ENCODE measurements at regions not wholly inside any gene's neighbourhood (a gene's known extent, or its start where the extent isn't known, plus 50 kb on each side); places are given as distances from the start of the nearest gene placed in this dataset.

GRCh38 chr4:71255976-71256375 is 82.8 kb upstream of the SLC4A4 start (continued):
- TF ChIP-seq HMGXB4 (CRISPR knock-in tag; IDR thresholded peaks at IDR 0.05), result no peak
- TF ChIP-seq ZNF317 (CRISPR knock-in tag; IDR thresholded peaks at IDR 0.05; ENCODE audit: borderline replicate concordance, low read depth), result no peak
- TF ChIP-seq ZNF121 (CRISPR knock-in tag; IDR thresholded peaks at IDR 0.05), result no peak
- no peak for TF ChIP-seq HMGA2 (CRISPR knock-in tag; IDR thresholded peaks at IDR 0.05)

GRCh38 chr4:71257761-71258160 is 81.1 kb upstream of the SLC4A4 start:
- Mint-ChIP-seq H3K4me3 (no peak overlapping the region), H3K27me3 (ENCODE audit: low read depth) (no peaks in the 10 kb centered on the region), H3K9me3 (no peaks in the 10 kb centered on the region), H3K36me3 (no peaks in the 10 kb centered on the region), H3K4me1 (peaks cover 14% of the 10 kb centered on the region), H3K27ac (no peak overlapping the region)
- ChIA-PET POLR2A (no interaction called here), CTCF (no interaction called here)
- no peak for TF ChIP-seq USF2 (CRISPR knock-in tag; IDR thresholded peaks at IDR 0.05)
- no peak for TF ChIP-seq MYBL2 (CRISPR knock-in tag; IDR thresholded peaks at IDR 0.05)
- no peak for TF ChIP-seq ZNF219 (CRISPR knock-in tag; IDR thresholded peaks at IDR 0.05; ENCODE audit: borderline replicate concordance)
- TF ChIP-seq HMGXB4 (CRISPR knock-in tag; IDR thresholded peaks at IDR 0.05), result no peak
- ATAC-seq, result no peak
- no peak for DNase-seq (ENCODE audit: low spot score)

DNA sequence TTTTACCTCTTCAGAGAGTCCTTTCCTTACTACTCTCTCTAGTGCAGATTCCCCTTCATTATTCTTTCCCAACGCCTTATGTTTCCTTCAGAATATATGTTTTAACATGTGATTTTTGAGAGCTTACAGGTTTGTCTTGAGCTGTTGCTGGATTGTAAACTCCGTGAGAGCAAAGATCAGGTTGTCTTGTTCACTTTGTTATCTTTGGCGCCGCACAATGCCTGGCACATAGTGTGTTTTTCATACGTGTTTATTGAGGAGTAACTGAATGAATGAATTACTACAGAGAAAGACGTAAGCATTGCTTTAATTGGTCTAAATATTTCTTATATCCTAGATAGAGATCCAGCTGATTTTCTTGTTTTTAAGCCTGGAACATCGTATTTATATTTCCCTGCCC is 80.5 kb upstream of the SLC4A4 start:
- Mint-ChIP-seq H3K4me3 (no peak overlapping the region), H3K36me3 (no peaks in the 10 kb centered on the region), H3K27me3 (ENCODE audit: low read depth) (no peaks in the 10 kb centered on the region), H3K4me1 (peaks cover 14% of the 10 kb centered on the region), H3K27ac (no peak overlapping the region), H3K9me3 (no peaks in the 10 kb centered on the region)
- ATAC-seq (no peak), DNase-seq (ENCODE audit: low spot score) (no peak)
- POLR2A ChIA-PET, result no interaction called here
- CTCF ChIA-PET, result no interaction called here
- TF ChIP-seq ZBTB43 (CRISPR knock-in tag; IDR thresholded peaks at IDR 0.05), result no peak
- no peak for TF ChIP-seq ZNF396 (CRISPR knock-in tag; IDR thresholded peaks at IDR 0.05; ENCODE audit: borderline replicate concordance)
- no peak for TF ChIP-seq ELF4 (CRISPR knock-in tag; IDR thresholded peaks at IDR 0.05; ENCODE audit: low read depth)
- TF ChIP-seq FOXP1 (CRISPR knock-in tag; IDR thresholded peaks at IDR 0.05; ENCODE audit: borderline replicate concordance), result no peak
- TF ChIP-seq, protein P1, sequence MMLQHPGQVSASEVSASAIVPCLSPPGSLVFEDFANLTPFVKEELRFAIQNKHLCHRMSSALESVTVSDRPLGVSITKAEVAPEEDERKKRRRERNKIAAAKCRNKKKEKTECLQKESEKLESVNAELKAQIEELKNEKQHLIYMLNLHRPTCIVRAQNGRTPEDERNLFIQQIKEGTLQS (CRISPR knock-in tag; conservative IDR thresholded peaks at IDR 0.05), result no peak
- no peak for TF ChIP-seq TEAD1 (CRISPR knock-in tag; IDR thresholded peaks at IDR 0.05)
- TF ChIP-seq, protein P2, sequence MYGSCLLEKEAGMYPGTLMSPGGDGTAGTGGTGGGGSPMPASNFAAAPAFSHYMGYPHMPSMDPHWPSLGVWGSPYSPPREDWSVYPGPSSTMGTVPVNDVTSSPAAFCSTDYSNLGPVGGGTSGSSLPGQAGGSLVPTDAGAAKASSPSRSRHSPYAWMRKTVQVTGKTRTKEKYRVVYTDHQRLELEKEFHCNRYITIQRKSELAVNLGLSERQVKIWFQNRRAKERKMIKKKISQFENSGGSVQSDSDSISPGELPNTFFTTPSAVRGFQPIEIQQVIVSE (CRISPR knock-in tag; IDR thresholded peaks at IDR 0.05; ENCODE audit: borderline replicate concordance), result no peak
- TF ChIP-seq JUN (CRISPR knock-in tag; IDR thresholded peaks at IDR 0.05), result no peak
- TF ChIP-seq ZNF532 (CRISPR knock-in tag; IDR thresholded peaks at IDR 0.05; ENCODE audit: borderline replicate concordance), result no peak
- TF ChIP-seq NFYB (CRISPR knock-in tag; conservative IDR thresholded peaks at IDR 0.05; ENCODE audit: low read depth), result no peak
- TF ChIP-seq, protein P3, sequence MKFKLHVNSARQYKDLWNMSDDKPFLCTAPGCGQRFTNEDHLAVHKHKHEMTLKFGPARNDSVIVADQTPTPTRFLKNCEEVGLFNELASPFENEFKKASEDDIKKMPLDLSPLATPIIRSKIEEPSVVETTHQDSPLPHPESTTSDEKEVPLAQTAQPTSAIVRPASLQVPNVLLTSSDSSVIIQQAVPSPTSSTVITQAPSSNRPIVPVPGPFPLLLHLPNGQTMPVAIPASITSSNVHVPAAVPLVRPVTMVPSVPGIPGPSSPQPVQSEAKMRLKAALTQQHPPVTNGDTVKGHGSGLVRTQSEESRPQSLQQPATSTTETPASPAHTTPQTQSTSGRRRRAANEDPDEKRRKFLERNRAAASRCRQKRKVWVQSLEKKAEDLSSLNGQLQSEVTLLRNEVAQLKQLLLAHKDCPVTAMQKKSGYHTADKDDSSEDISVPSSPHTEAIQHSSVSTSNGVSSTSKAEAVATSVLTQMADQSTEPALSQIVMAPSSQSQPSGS (CRISPR knock-in tag; IDR thresholded peaks at IDR 0.05; ENCODE audit: borderline replicate concordance, low read depth), result no peak
- TF ChIP-seq RORB (CRISPR knock-in tag; IDR thresholded peaks at IDR 0.05), result no peak
- TF ChIP-seq SMAD3 (CRISPR knock-in tag; IDR thresholded peaks at IDR 0.05; ENCODE audit: borderline replicate concordance), result no peak
- no peak for TF ChIP-seq TCF7 (CRISPR knock-in tag; IDR thresholded peaks at IDR 0.05; ENCODE audit: low read depth)
